Astrocyte of the hippocampus (primary cell): ENCODE measurements at regions not wholly inside any gene's neighbourhood (a gene's known extent, or its start where the extent isn't known, plus 50 kb on each side); places are given as distances from the start of the nearest gene placed in this dataset.

Source experiments
- DNase-seq: peaks from one replicate; pipeline ENCODE4 v3.0.0; 2011; ENCODE audit warnings: low read depth, low spot score

DNA sequence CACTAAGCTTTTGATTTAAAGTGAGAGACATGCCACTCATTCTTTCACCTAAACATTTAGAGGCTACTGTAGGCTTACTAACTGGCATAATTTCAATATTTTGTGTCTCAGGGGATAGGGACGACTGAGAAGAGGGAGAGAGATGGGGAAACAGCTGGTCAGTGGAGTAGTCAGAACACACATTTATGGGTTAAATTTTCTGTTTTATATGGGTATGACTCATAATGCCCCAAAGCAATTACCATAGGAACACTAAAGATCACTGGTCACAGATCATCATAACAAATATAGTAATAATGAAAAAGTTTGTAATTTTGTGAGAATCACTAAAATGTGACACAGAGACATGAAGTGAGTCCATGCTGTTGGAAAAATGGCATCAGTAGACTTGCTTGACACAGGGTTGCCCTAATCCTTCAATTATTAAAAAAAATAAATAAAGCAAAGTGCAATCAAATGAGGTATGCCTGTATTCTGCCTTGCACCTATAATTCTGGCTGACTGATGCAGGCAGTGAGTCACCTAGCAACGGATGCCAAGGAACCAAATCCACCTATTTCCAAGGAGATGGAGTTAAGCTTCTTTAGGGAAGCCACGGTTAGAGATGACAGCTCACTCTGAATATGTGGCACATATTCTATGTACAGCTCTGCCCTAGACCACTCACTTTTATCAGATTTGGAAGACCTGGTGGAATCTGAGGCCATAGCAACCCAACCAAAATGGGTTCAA is 166.1 kb downstream of the MARCHF11 start:
- DNase-seq, result peak; percentile 11

DNA sequence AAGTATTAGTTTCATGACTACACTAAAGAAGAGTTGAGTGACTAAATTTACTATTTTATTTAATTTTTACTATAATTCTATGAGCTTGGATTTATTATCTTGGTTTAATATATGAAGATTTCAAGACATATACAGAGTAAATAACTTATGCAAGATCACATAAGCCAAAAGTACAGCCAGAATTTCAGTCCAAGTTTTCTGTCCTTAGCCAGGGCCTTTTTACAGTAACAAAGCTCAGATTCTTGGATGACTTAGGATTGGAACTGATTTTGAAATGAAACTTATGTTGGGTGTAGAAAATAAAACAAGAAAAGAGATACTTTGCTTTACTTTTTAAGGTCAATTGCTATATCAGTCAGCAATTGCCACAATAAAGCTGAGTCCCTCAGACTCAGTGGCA is 170.3 kb downstream of the MARCHF11 start:
- no peak for DNase-seq

GRCh38 chr5:16007750-16008415 is 171.7 kb downstream of the MARCHF11 start:
- DNase-seq, result no peak

- DNase-seq, result no peak
Measured at GRCh38 chr5:16005225-16005624, 174.4 kb downstream of the MARCHF11 start.

DNA sequence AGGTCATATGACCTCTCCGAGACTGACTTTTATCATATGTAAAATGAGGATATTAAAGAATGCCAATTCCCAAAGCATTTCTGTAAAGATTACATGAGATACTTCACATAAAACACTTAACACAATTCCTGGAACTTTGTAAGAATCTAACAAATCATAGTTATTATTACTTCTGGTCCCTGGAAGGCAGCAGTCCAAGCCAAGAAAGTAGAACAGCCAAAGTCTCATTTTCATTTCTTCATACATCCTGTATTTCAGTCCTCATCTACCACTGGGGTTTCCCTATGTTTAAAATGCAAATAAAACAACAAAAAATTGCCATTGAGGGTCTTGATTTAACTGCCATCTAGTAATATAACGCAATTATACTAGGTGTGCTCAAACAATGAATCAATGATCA is 179.5 kb downstream of the MARCHF11 start:
- DNase-seq, result no peak

- DNase-seq, result peak; percentile 59
Measured at GRCh38 chr5:15995341-15996052, 184.1 kb downstream of the MARCHF11 start.

- peak; percentile 11 for DNase-seq
Measured at GRCh38 chr5:15993919-15994318, 185.7 kb downstream of the MARCHF11 start.

GRCh38 chr5:15993334-15993733 is 186.3 kb downstream of the MARCHF11 start:
- DNase-seq, result peak; percentile 34

- peak; percentile 57 for DNase-seq
Measured at GRCh38 chr5:15992918-15993317, 186.7 kb downstream of the MARCHF11 start.

DNA sequence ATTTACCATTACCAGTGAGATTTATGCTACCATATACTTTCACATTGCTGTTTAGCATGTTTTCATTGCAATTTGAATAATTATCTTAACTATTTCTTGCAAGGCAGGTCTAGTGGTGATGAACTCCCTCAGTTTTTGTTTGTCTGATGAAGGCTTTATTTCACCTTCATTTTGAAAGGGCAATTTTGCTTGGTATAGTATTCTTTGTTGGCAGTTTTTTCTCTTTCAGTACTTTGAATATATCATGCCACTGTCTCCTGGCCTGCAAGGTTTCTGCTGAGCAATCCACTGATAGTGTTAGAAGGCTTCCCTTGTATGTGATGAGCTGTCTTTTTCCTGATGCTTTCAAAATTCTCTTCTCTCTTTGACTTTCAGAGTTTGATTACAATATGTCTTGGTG is 188.0 kb downstream of the MARCHF11 start:
- no peak for DNase-seq
